Keratinocyte (primary cell): ENCODE measurements at regions not wholly inside any gene's neighbourhood (a gene's known extent, or its start where the extent isn't known, plus 50 kb on each side); places are given as distances from the start of the nearest gene placed in this dataset.

Experiments
- CTCF ChIP-seq, 3 experiments: IDR thresholded peaks in 1 of 3; conservative IDR thresholded peaks in 1 of 3; optimal IDR thresholded peaks in 1 of 3; 2 replicates in 2 of 3; 3 replicates in 1 of 3; pipeline versions ENCODE3 to v1.5.1; 2011; ENCODE audit warnings: low read length in 3 of 3, mild to moderate bottlenecking in 3 of 3, moderate library complexity in 2 of 3, control low read depth in 1 of 3, inconsistent platforms in 1 of 3; ENCODE audit not compliant: insufficient read depth in 2 of 3; ENCODE audit errors: extremely low read depth in 1 of 3
- EZH2 ChIP-seq: IDR thresholded peaks from one replicate; pipeline ENCODE4 v1.6.1; 2012; ENCODE audit warnings: inconsistent platforms, mild to moderate bottlenecking, low read length, moderate library complexity

GRCh38 chr1:208521534-208521933 lies 277.4 kb upstream of the PLXNA2 start:
- no peak for TF ChIP-seq CTCF (optimal IDR thresholded peaks at IDR 0.05 in 1 of 3, IDR thresholded peaks at IDR 0.05 in 1 of 3, conservative IDR thresholded peaks at IDR 0.05 in 1 of 3; ENCODE audit: extremely low read depth in 1 of 3, insufficient read depth in 2 of 3, low read length in 3 of 3)
- no peak for TF ChIP-seq EZH2
